CD8-positive, alpha-beta memory T cell (primary cell): ENCODE measurements at regions not wholly inside any gene's neighbourhood (a gene's known extent, or its start where the extent isn't known, plus 50 kb on each side); places are given as distances from the start of the nearest gene placed in this dataset.

ENCODE experiments used
- CTCF ChIA-PET: fragments of 350-600 bp; sonication (Branson Sonifier 250); formaldehyde crosslinking; loops from one replicate; lab custom pipeline; 2021; ENCODE audit warnings: antibody characterized with exemption; lab: Charles Lee
- POLR2A ChIA-PET: fragments of 350-600 bp; sonication (Branson Sonifier 250); formaldehyde crosslinking; loops from one replicate; lab custom pipeline; 2021; ENCODE audit warnings: antibody characterized with exemption; lab: Charles Lee
- DNase-seq, 5 donors: peaks; one replicate each; pipeline versions ENCODE4 v3.0.0 to v3.0.0-alpha.2; 2020 to 2022; ENCODE audit warnings: mixed read lengths in 1 of 5
- H3K27ac ChIP-seq: one replicate; pipeline ENCODE4 v1.7.0; 2013; ENCODE audit warnings: low read depth, mild to moderate bottlenecking, low read length, moderate library complexity
- H3K27me3 ChIP-seq: 2 replicates; pipeline ENCODE4 v1.7.0; 2013; ENCODE audit warnings: low read length, mild to moderate bottlenecking; ENCODE audit not compliant: insufficient read depth, poor library complexity, severe bottlenecking
- H3K36me3 ChIP-seq: 2 replicates; pipeline ENCODE4 v1.7.0; 2013; ENCODE audit warnings: mild to moderate bottlenecking, low read length, moderate library complexity; ENCODE audit not compliant: insufficient read depth
- H3K4me1 ChIP-seq: 2 replicates; pipeline ENCODE4 v1.7.0; 2013; ENCODE audit warnings: mild to moderate bottlenecking, low read length, moderate library complexity; ENCODE audit not compliant: insufficient read depth
- H3K4me3 ChIP-seq: 2 replicates; pipeline ENCODE4 v1.7.0; 2013; ENCODE audit warnings: mild to moderate bottlenecking, low read length
- H3K9me3 ChIP-seq: 2 replicates; pipeline ENCODE4 v1.7.0; 2013; ENCODE audit warnings: mild to moderate bottlenecking, low read length
- H3K27ac Mint-ChIP-seq, 8 donors: one replicate each; pipeline ENCODE4 v1.8.0; 2020 to 2021; ENCODE audit warnings: mixed read lengths in 8 of 8, mild to moderate bottlenecking in 6 of 8, inconsistent platforms in 3 of 8, moderate library complexity in 3 of 8
- H3K27me3 Mint-ChIP-seq, 2 donors: one replicate each; pipeline ENCODE4 v1.8.0; 2020 to 2021; ENCODE audit warnings: mixed read lengths in 2 of 2, mild to moderate bottlenecking in 1 of 2, moderate library complexity in 1 of 2
- H3K36me3 Mint-ChIP-seq, 3 donors: one replicate each; pipeline ENCODE4 v1.8.0; 2020 to 2021; ENCODE audit warnings: mixed read lengths in 3 of 3, inconsistent platforms in 1 of 3, mild to moderate bottlenecking in 1 of 3
- H3K4me1 Mint-ChIP-seq, 3 donors: one replicate each; pipeline ENCODE4 v1.8.0; 2020 to 2021; ENCODE audit warnings: mixed read lengths in 3 of 3, inconsistent platforms in 1 of 3, mild to moderate bottlenecking in 1 of 3
- H3K4me3 Mint-ChIP-seq, 7 donors: one replicate each; pipeline ENCODE4 v1.8.0; 2020 to 2021; ENCODE audit warnings: mixed read lengths in 7 of 7, mild to moderate bottlenecking in 6 of 7, moderate library complexity in 4 of 7, inconsistent platforms in 2 of 7
- H3K9me3 Mint-ChIP-seq, 5 donors: one replicate each; pipeline ENCODE4 v1.8.0; 2020 to 2022; ENCODE audit warnings: mixed read lengths in 5 of 5, mild to moderate bottlenecking in 3 of 5, moderate library complexity in 2 of 5, inconsistent platforms in 1 of 5

GRCh38 chr21:41628256-41628655 lies 120.3 kb upstream of the TMPRSS2 start:
- Mint-ChIP-seq H3K4me1 (no peaks in the 10 kb centered on the region), H3K4me3 (no peak overlapping the region), H3K36me3 (no peaks in the 10 kb centered on the region), H3K27me3 (peaks cover 20 to 45% of the 10 kb centered on the region in 2 donors), H3K27ac (no peak overlapping the region), H3K9me3 (no peaks in the 10 kb centered on the region)
- no peaks in the 10 kb centered on the region for H3K4me1 ChIP-seq
- ChIA-PET CTCF (no interaction called here), POLR2A (no interaction called here)
- H3K36me3 ChIP-seq = no peaks in the 10 kb centered on the region
- no peak overlapping the region for H3K4me3 ChIP-seq
- no peak for DNase-seq
- no peaks in the 10 kb centered on the region for H3K27me3 ChIP-seq
- H3K27ac ChIP-seq = no peak overlapping the region
- H3K9me3 ChIP-seq = no peaks in the 10 kb centered on the region

DNA sequence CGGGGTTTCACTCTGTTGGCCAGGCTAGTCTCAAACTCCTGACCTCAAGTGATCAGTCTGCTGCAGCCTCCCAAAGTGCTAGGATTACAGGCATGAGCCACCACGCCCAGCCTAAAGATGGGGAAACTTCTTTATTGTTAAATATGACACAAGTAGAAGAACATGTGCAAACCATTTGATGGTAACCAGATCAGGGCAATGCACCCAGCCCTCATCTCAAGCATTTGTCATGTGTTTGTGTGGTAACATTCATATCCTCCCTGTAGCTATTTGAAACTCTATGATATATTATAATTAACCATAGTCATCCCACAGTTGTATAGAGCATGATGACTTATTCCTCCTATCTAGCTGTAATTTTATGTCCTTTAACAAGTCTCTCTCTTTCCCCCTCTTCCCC lies 119.5 kb upstream of the TMPRSS2 start:
- Mint-ChIP-seq H3K27ac (no peak overlapping the region), H3K27me3 (peaks cover 20 to 53% of the 10 kb centered on the region in 2 donors), H3K36me3 (no peaks in the 10 kb centered on the region), H3K9me3 (no peaks in the 10 kb centered on the region), H3K4me1 (no peaks in the 10 kb centered on the region), H3K4me3 (no peak overlapping the region)
- DNase-seq = no peak
- POLR2A ChIA-PET = no interaction called here
- peaks cover 3% of the 10 kb centered on the region for H3K27me3 ChIP-seq
- no peaks in the 10 kb centered on the region for H3K9me3 ChIP-seq
- H3K4me3 ChIP-seq = no peak overlapping the region
- no peak overlapping the region for H3K27ac ChIP-seq
- CTCF ChIA-PET = no interaction called here
- H3K36me3 ChIP-seq = no peaks in the 10 kb centered on the region
- no peaks in the 10 kb centered on the region for H3K4me1 ChIP-seq

DNA sequence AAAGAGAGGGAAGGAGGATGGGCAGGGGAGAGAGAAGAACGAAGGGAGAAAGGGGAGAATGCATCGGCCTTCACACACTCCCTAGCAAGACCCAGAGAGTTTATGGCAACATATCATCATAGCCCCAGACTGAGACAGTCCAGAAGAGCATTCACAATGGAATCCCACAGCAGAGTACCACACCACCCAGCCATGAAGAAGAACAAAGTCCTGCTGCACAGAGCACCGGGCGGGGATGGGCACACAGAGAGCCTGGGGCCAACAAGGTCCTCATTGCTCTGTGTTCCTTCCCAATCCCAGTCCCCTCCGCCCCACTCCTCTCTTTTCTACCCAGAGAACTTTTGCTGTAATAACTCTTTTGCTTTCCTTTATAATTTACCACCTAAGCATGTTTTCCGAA lies 118.1 kb upstream of the TMPRSS2 start:
- H3K4me1 ChIP-seq = no peaks in the 10 kb centered on the region
- Mint-ChIP-seq H3K4me3 (no peak overlapping the region), H3K4me1 (no peaks in the 10 kb centered on the region), H3K9me3 (no peaks in the 10 kb centered on the region), H3K27ac (no peak overlapping the region), H3K27me3 (peaks cover 20 to 55% of the 10 kb centered on the region in 2 donors), H3K36me3 (no peaks in the 10 kb centered on the region)
- no peak overlapping the region for H3K27ac ChIP-seq
- H3K27me3 ChIP-seq = peaks cover 5% of the 10 kb centered on the region
- POLR2A ChIA-PET = no interaction called here
- CTCF ChIA-PET = no interaction called here
- H3K36me3 ChIP-seq = no peaks in the 10 kb centered on the region
- H3K9me3 ChIP-seq = no peaks in the 10 kb centered on the region
- H3K4me3 ChIP-seq = no peak overlapping the region
- no peak for DNase-seq

- Histone ChIP-seq H3K27me3 (peaks cover 5% of the 10 kb centered on the region), H3K9me3 (no peaks in the 10 kb centered on the region), H3K4me1 (no peaks in the 10 kb centered on the region), H3K4me3 (no peak overlapping the region), H3K36me3 (no peaks in the 10 kb centered on the region), H3K27ac (no peak overlapping the region)
- ChIA-PET POLR2A (no interaction called here), CTCF (no interaction called here)
- Mint-ChIP-seq H3K4me3 (no peak overlapping the region), H3K9me3 (no peaks in the 10 kb centered on the region), H3K36me3 (no peaks in the 10 kb centered on the region), H3K4me1 (no peaks in the 10 kb centered on the region), H3K27ac (no peak overlapping the region), H3K27me3 (peaks cover 20 to 59% of the 10 kb centered on the region in 2 donors)
- no peak for DNase-seq
Measured at GRCh38 chr21:41625428-41625827, 117.5 kb upstream of the TMPRSS2 start.

DNA sequence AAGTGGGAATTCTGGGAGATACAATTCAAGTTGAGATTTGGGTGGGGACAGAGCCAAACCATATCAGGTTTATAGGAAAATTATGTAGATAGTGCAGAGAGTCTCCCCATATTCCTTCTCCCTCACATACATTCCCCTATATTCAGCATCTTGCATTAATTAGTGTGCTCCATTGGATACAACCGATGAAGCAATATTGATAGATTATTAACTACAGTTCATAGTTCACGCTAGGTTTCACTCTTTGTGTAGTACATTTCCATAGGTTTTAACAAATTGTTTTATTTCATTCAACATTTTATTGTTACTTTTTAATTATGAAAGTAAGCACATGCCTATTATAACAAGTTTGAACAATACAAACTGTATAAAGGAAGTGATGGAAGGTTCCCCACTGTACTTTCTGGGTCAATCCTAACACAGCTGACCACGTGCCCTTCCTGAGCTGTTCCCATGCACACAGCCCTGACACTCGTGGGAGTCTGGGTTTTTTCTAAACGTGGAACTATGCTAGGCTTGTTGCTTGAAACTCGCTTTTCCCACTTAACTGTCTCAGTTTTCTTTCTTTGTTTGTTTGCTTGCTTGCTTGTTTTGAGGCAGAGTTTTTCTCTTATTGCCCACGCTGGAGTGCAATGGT lies 116.8 kb upstream of the TMPRSS2 start:
- DNase-seq = no peak
- Mint-ChIP-seq H3K9me3 (no peaks in the 10 kb centered on the region), H3K36me3 (no peaks in the 10 kb centered on the region), H3K27ac (peak overlapping the region in 1 of 8 donors; percentile 91), H3K27me3 (peaks cover 20 to 61% of the 10 kb centered on the region in 2 donors), H3K4me3 (no peak overlapping the region), H3K4me1 (no peaks in the 10 kb centered on the region)
- Histone ChIP-seq H3K27ac (no peak overlapping the region), H3K36me3 (no peaks in the 10 kb centered on the region), H3K27me3 (peaks cover 5% of the 10 kb centered on the region), H3K4me3 (no peak overlapping the region), H3K4me1 (no peaks in the 10 kb centered on the region), H3K9me3 (no peaks in the 10 kb centered on the region)
- ChIA-PET CTCF (no interaction called here), POLR2A (no interaction called here)

GRCh38 chr21:41623945-41624344 lies 116.0 kb upstream of the TMPRSS2 start:
- Histone ChIP-seq H3K27me3 (peaks cover 5% of the 10 kb centered on the region), H3K4me3 (no peak overlapping the region), H3K27ac (no peak overlapping the region), H3K36me3 (no peaks in the 10 kb centered on the region), H3K9me3 (no peaks in the 10 kb centered on the region), H3K4me1 (no peaks in the 10 kb centered on the region)
- Mint-ChIP-seq H3K4me3 (no peak overlapping the region), H3K36me3 (no peaks in the 10 kb centered on the region), H3K9me3 (peaks cover 0 to 1% (median 0%) of the 10 kb centered on the region in 5 donors), H3K4me1 (no peaks in the 10 kb centered on the region), H3K27me3 (peaks cover 23 to 64% of the 10 kb centered on the region in 2 donors), H3K27ac (no peak overlapping the region)
- no peak for DNase-seq
- ChIA-PET POLR2A (no interaction called here), CTCF (interaction anchor here (1.1 kb wide), 1 partner anchor 52 kb away, joined by 3 read pairs; no protein-coding TSS in a partner anchor)

DNA sequence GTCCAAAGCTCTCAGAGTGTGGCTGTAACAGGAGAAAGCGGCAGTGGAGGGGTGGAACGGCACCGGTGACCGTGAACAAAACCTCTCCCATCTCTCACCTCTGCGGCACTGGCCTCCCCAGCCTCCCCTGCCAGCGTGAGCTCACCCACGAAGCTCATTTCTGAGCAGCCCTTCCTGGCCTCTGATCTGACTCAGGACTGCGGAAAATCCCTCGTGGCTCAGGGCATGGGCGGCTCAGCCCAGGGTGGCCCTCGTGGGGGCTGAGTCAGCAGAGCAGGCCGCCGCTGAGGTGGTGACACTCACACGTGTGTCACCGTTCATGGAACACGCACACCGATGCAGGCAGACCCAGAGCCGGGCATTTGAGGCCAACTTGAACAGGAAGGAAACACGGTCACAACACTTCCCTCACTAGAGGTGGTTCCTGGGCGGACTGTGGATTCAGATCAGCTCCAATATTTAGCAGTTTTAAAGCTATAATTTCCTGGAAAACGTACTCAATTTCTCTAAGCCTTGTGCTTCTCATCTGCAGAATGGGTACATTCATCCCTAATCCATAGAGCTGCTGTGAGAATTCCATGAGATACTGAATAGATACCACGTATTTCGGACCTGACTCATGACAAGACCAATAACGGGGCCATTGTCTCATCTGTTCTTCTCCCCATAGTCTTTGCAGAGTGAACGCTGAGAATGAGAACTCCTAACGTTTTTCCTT lies 115.0 kb upstream of the TMPRSS2 start:
- Histone ChIP-seq H3K36me3 (no peaks in the 10 kb centered on the region), H3K27ac (no peak overlapping the region), H3K4me3 (no peak overlapping the region), H3K9me3 (no peaks in the 10 kb centered on the region), H3K4me1 (no peaks in the 10 kb centered on the region), H3K27me3 (peaks cover 5% of the 10 kb centered on the region)
- no peak for DNase-seq
- Mint-ChIP-seq H3K36me3 (no peaks in the 10 kb centered on the region), H3K27ac (no peak overlapping the region), H3K4me1 (no peaks in the 10 kb centered on the region), H3K4me3 (no peak overlapping the region), H3K9me3 (peaks cover 0 to 1% (median 0%) of the 10 kb centered on the region in 5 donors), H3K27me3 (peaks cover 24 to 58% of the 10 kb centered on the region in 2 donors)
- CTCF ChIA-PET = interaction anchor here (1.1 kb wide), 1 partner anchor 51 kb away, joined by 3 read pairs; no protein-coding TSS in a partner anchor
- POLR2A ChIA-PET = no interaction called here

DNA sequence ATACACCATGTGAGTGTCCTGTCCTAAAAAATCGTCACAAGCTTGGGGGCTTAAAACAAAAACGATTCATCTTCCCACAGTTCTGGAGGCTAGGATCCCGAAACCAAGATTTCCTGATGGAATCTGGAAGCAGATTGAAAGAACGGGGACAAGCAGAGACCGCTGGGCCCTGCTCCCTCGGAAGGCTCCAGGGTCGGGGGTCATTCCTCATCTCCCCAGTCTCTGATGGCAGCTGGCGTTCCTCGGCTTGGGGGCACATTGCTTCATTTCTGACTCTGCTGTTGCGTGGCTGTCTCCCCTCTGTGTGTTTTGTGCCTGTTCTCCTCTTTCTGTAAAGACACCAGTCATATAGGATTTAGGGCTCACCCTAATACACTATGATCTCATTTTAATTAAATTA lies 114.2 kb upstream of the TMPRSS2 start:
- CTCF ChIA-PET = no interaction called here
- no peaks in the 10 kb centered on the region for H3K36me3 ChIP-seq
- H3K27me3 ChIP-seq = peaks cover 5% of the 10 kb centered on the region
- H3K9me3 Mint-ChIP-seq = peaks cover 0 to 1% (median 0%) of the 10 kb centered on the region in 5 donors
- H3K4me3 ChIP-seq = no peak overlapping the region
- H3K27ac ChIP-seq = no peak overlapping the region
- POLR2A ChIA-PET = no interaction called here
- H3K9me3 ChIP-seq = no peaks in the 10 kb centered on the region
- no peaks in the 10 kb centered on the region for H3K4me1 Mint-ChIP-seq
- H3K27ac Mint-ChIP-seq = no peak overlapping the region
- H3K4me3 Mint-ChIP-seq = no peak overlapping the region
- peaks cover 20 to 58% of the 10 kb centered on the region in 2 donors for H3K27me3 Mint-ChIP-seq
- H3K36me3 Mint-ChIP-seq = no peaks in the 10 kb centered on the region
- H3K4me1 ChIP-seq = no peaks in the 10 kb centered on the region
- DNase-seq = no peak
